Stomach (tissue), 8 donors: ENCODE measurements at regions not wholly inside any gene's neighbourhood (a gene's known extent, or its start where the extent isn't known, plus 50 kb on each side); places are given as distances from the start of the nearest gene placed in this dataset.

Experiments used
- DNase-seq, 2 donors: peaks; one replicate each; pipeline versions ENCODE4 v3.0.0 to v3.0.0-alpha.2; 2013 to 2019
- H3K27ac ChIP-seq, 5 donors: fragments of 200-600 bp in 4 of 5; sonication (generic) in 4 of 5; one replicate each; pipeline ENCODE4 v1.5.1; 2013 to 2019; ENCODE audit warnings: mild to moderate bottlenecking in 1 of 5, moderate library complexity in 1 of 5
- H3K27me3 ChIP-seq, 3 donors: fragments of 200-600 bp; sonication (generic); one replicate each; pipeline ENCODE4 v1.5.1; 2017 to 2019; ENCODE audit warnings: mixed run types in 1 of 3
- H3K36me3 ChIP-seq, 4 donors: fragments of 200-600 bp; sonication (generic); 1 replicate in 3 of 4; 2 replicates in 1 of 4; pipeline ENCODE4 v1.5.1; 2016 to 2019
- H3K4me1 ChIP-seq, 4 donors: fragments of 200-600 bp; sonication (generic); one replicate each; pipeline ENCODE4 v1.5.1; 2016 to 2019
- H3K4me3 ChIP-seq, 4 donors: fragments of 200-600 bp; sonication (generic) in 3 of 4; one replicate each; pipeline ENCODE4 v1.5.1; 2016 to 2019; ENCODE audit warnings: mild to moderate bottlenecking in 1 of 4
- H3K9me3 ChIP-seq, 4 donors: fragments of 200-600 bp; sonication (generic); one replicate each; pipeline ENCODE4 v1.5.1; 2016 to 2019
- EP300 ChIP-seq: sonication (generic); formaldehyde crosslinking; IDR thresholded peaks from one replicate; pipeline ENCODE4 v1.6.1; 2017; ENCODE audit warnings: antibody characterized with exemption
- POLR2A ChIP-seq, 4 donors: fragments of 450-650 bp; IDR thresholded peaks; one replicate each; pipeline ENCODE4 v1.6.1; 2016; ENCODE audit warnings: antibody characterized with exemption in 4 of 4, control low read depth in 2 of 4, mild to moderate bottlenecking in 1 of 4, moderate library complexity in 1 of 4
- POLR2AphosphoS5 ChIP-seq, 3 donors: sonication (generic); formaldehyde crosslinking; IDR thresholded peaks; one replicate each; pipeline ENCODE4 v1.6.1; 2016; ENCODE audit warnings: antibody characterized with exemption in 3 of 3
- WGBS, 5 donors: extraction: QIAGEN DNeasy Blood & Tissue Kit in 3 of 5; methylation state at CpG; one replicate each; pipeline versions ENCODE4 v1.1.5 to v1.1.7; 2013 to 2018; 5-methylcytosine and 5-hydroxymethylcytosine counted together
- intact Hi-C: fragments of 100-400 bp; cut with DNase I; formaldehyde crosslinking; loops from one replicate; pipeline ENCODE4 v1.15.1; 2023; ENCODE audit warnings: low total_unique reads
- TF ChIP-seq, protein P1 (sequence below), 7 experiments: fragments of 450-650 bp in 4 of 7; fragments of 200-600 bp in 3 of 7; sonication (generic) in 3 of 7; IDR thresholded peaks; one replicate each; pipeline ENCODE4 v1.5.1; 2016 to 2019; ENCODE audit warnings: antibody characterized with exemption in 7 of 7, control low read depth in 2 of 7, mild to moderate bottlenecking in 1 of 7
- donor health status: healthy with polysubstance abuse.
- donor health status: Bipolar disorder and iron deficiency.
- donor health status: healthy.

DNA sequence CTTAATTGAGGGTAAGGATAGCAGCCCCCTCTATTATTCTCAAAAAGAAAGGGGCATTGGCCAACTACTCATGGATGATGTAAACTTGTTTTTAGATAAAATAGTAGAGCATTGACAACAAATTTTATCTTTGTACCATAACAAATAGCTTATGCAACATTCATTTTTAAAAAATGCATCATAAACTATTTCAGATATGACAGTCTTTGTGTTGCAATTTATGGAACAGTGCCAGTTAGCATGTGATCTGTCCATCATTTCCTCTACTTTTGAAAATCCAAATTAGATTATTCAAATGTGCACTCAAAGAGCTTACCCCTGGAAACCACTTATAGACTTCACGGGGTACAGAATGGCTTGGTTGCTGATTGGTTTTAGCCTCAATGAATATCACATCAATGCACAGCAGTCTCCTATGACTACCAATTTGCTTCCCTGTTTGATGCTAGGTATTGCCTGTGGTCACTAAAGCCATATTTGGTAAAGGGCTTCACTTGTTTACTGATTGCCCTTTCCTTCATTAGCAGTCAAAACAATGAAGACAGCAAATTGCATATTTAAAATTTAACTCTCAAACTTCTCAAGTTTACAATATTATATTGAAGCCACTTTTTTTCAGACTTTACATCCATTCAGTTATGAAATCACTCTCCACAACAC is 274.9 kb upstream of the MGAT4C start:
- intact Hi-C loops = no loop called here
- 70 to 94% (median 79%) methylated on average over 1 of the region's 1 CpG for WGBS, 5 donors
- H3K36me3 ChIP-seq = no peaks in the 10 kb centered on the region
- DNase-seq = no peak
- H3K4me1 ChIP-seq = no peaks in the 10 kb centered on the region
- TF ChIP-seq POLR2AphosphoS5 (IDR thresholded peaks at IDR 0.05) (no peak), EP300 (no peak), POLR2A (IDR thresholded peaks at IDR 0.05) (no peak)
- TF ChIP-seq, protein P1, sequence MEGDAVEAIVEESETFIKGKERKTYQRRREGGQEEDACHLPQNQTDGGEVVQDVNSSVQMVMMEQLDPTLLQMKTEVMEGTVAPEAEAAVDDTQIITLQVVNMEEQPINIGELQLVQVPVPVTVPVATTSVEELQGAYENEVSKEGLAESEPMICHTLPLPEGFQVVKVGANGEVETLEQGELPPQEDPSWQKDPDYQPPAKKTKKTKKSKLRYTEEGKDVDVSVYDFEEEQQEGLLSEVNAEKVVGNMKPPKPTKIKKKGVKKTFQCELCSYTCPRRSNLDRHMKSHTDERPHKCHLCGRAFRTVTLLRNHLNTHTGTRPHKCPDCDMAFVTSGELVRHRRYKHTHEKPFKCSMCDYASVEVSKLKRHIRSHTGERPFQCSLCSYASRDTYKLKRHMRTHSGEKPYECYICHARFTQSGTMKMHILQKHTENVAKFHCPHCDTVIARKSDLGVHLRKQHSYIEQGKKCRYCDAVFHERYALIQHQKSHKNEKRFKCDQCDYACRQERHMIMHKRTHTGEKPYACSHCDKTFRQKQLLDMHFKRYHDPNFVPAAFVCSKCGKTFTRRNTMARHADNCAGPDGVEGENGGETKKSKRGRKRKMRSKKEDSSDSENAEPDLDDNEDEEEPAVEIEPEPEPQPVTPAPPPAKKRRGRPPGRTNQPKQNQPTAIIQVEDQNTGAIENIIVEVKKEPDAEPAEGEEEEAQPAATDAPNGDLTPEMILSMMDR (IDR thresholded peaks at IDR 0.05) = no peak
- H3K4me3 ChIP-seq = no peak overlapping the region
- H3K9me3 ChIP-seq = peaks cover 0 to 9% (median 5%) of the 10 kb centered on the region in 4 donors
- H3K27ac ChIP-seq = no peak overlapping the region
- H3K27me3 ChIP-seq = no peaks in the 10 kb centered on the region

DNA sequence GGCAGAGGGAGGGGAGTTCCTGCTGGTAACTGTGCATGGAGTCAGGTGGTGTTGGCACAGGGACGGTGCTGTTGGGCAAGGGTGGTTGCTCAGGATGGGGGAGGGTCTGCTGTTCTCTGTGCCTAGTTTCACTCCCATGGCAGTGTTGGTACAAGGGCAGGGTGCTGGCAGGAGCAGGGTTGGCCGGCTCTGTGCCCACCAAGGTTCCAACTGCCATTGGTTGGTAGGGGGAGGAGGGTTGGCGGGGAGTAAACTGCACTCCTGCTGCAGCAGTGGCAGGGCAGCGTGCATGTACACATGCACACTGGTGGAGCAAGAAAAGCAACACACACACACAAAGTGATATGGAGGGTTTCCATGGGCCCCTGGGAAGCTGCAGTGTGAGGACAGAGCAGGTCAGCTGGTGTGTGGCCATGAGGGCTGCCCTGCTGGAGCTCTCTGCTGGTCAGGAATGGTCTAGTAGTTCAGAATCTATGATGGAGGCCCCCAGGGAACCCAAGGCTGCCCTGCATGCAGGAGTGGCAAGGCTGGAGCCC is 269.9 kb upstream of the MGAT4C start:
- Histone ChIP-seq H3K4me3 (no peak overlapping the region), H3K4me1 (no peaks in the 10 kb centered on the region), H3K36me3 (no peaks in the 10 kb centered on the region), H3K27ac (no peak overlapping the region), H3K9me3 (peaks cover 4 to 36% (median 23%) of the 10 kb centered on the region in 4 donors), H3K27me3 (no peaks in the 10 kb centered on the region)
- no peak for DNase-seq
- intact Hi-C loops = no loop called here
- no peak for TF ChIP-seq POLR2AphosphoS5 (IDR thresholded peaks at IDR 0.05)
- TF ChIP-seq, protein P1 (IDR thresholded peaks at IDR 0.05) = no peak
- no peak for TF ChIP-seq EP300
- no peak for TF ChIP-seq POLR2A (IDR thresholded peaks at IDR 0.05)
- WGBS, 5 donors = 87 to 95% (median 90%) methylated on average over 4 of the region's 4 CpGs

- TF ChIP-seq EP300 (no peak), POLR2AphosphoS5 (IDR thresholded peaks at IDR 0.05) (no peak), POLR2A (IDR thresholded peaks at IDR 0.05) (no peak)
- TF ChIP-seq, protein P1 (IDR thresholded peaks at IDR 0.05) = no peak
- H3K4me1 ChIP-seq = no peaks in the 10 kb centered on the region
- H3K27me3 ChIP-seq = no peaks in the 10 kb centered on the region
- WGBS, 5 donors = 83 to 100% (median 93%) methylated on average over 3 of the region's 3 CpGs
- no peaks in the 10 kb centered on the region for H3K36me3 ChIP-seq
- no peak overlapping the region for H3K4me3 ChIP-seq
- intact Hi-C loops = no loop called here
- H3K27ac ChIP-seq = no peak overlapping the region
- DNase-seq = no peak
- peaks cover 4 to 36% (median 23%) of the 10 kb centered on the region in 4 donors for H3K9me3 ChIP-seq
Measured at GRCh38 chr12:86523844-86524243, 267.7 kb upstream of the MGAT4C start.

GRCh38 chr12:86521870-86522269 is 265.7 kb upstream of the MGAT4C start:
- DNase-seq = no peak
- Histone ChIP-seq H3K4me3 (no peak overlapping the region), H3K9me3 (peaks cover 4 to 35% (median 26%) of the 10 kb centered on the region in 4 donors), H3K27ac (no peak overlapping the region), H3K27me3 (no peaks in the 10 kb centered on the region), H3K4me1 (no peaks in the 10 kb centered on the region), H3K36me3 (no peaks in the 10 kb centered on the region)
- intact Hi-C loops = no loop called here
- TF ChIP-seq, protein P1 (IDR thresholded peaks at IDR 0.05) = no peak
- WGBS, 5 donors = 71 to 89% (median 76%) methylated on average over 1 of the region's 1 CpG
